PC-3 (cell line): ENCODE measurements at regions not wholly inside any gene's neighbourhood (a gene's known extent, or its start where the extent isn't known, plus 50 kb on each side); places are given as distances from the start of the nearest gene placed in this dataset.

ENCODE experiments used
- ATAC-seq: fragments of 200-7000 bp; cut with Tn5 transposase; 2 replicates; pipeline ENCODE4 v1.9.1; 2020; ENCODE audit warnings: mild to moderate bottlenecking, moderate library complexity
- BruUV-seq: library from RNA; stranded (reverse); fragments of 400-500 nt; replicated peaks from 2 replicates; lab custom pipeline; 2021; lab: Mats Ljungman, UMichigan
- CTCF ChIA-PET: fragments of 300-600 bp; sonication (Branson Sonifier 250); formaldehyde crosslinking; loops from one replicate; lab custom pipeline; 2022; ENCODE audit warnings: antibody characterized with exemption; lab: Charles Lee
- POLR2A ChIA-PET: fragments of 300-600 bp; sonication (Branson Sonifier 250); formaldehyde crosslinking; loops from one replicate; lab custom pipeline; 2022; ENCODE audit warnings: antibody characterized with exemption; ENCODE audit not compliant: unreplicated experiment; lab: Charles Lee
- DNase-seq: peaks from one replicate; pipeline ENCODE4 v3.0.0-alpha.2; 2015
- H2AFZ ChIP-seq: fragments of 300-600 bp; sonication (generic); 2 replicates; pipeline ENCODE4 v1.6.0; 2016; ENCODE audit warnings: antibody characterized with exemption, low read length
- H3F3A ChIP-seq: fragments of 300-600 bp; sonication (generic); one replicate; pipeline ENCODE4 v1.6.0; 2017; ENCODE audit warnings: antibody characterized with exemption, low read length, control low read depth, mild to moderate bottlenecking; ENCODE audit not compliant: unreplicated experiment
- H3K27ac ChIP-seq: fragments of 300-600 bp; sonication (generic); 2 replicates; pipeline ENCODE4 v1.5.1; 2016; ENCODE audit warnings: mild to moderate bottlenecking, low read length
- H3K27me3 ChIP-seq: fragments of 300-600 bp; sonication (generic); 2 replicates; pipeline ENCODE4 v1.6.1; 2016; ENCODE audit warnings: low read length, mixed read lengths
- H3K36me3 ChIP-seq: fragments of 300-600 bp; sonication (generic); 2 replicates; pipeline ENCODE4 v1.6.1; 2016; ENCODE audit warnings: low read depth, mixed run types, low read length, mixed read lengths
- H3K4me1 ChIP-seq: fragments of 300-600 bp; sonication (generic); 2 replicates; pipeline ENCODE4 v1.5.1; 2016; ENCODE audit warnings: low read length; ENCODE audit not compliant: insufficient read depth
- H3K4me2 ChIP-seq: fragments of 300-600 bp; sonication (generic); 2 replicates; pipeline ENCODE4 v1.6.0; 2016; ENCODE audit warnings: low read length
- H3K4me3 ChIP-seq: fragments of 300-600 bp; sonication (generic); 2 replicates; pipeline ENCODE4 v1.5.1; 2016; ENCODE audit warnings: mild to moderate bottlenecking, low read length, mixed read lengths
- H3K79me2 ChIP-seq: fragments of 300-600 bp; sonication (generic); 2 replicates; pipeline ENCODE4 v1.6.1; 2017; ENCODE audit warnings: low read length, mixed read lengths
- H3K9ac ChIP-seq: fragments of 300-600 bp; sonication (generic); 2 replicates; pipeline ENCODE4 v1.6.0; 2016; ENCODE audit warnings: mild to moderate bottlenecking, low read length
- H3K9me2 ChIP-seq: fragments of 300-600 bp; sonication (generic); replicated peaks from 2 replicates; pipeline ENCODE4 v1.6.1; 2016; ENCODE audit warnings: mixed run types, low read length, mixed read lengths
- H3K9me3 ChIP-seq: fragments of 300-600 bp; sonication (generic); 2 replicates; pipeline ENCODE4 v1.6.1; 2016; ENCODE audit warnings: low read length, mixed read lengths
- H4K20me1 ChIP-seq: fragments of 300-600 bp; sonication (generic); 2 replicates; pipeline ENCODE4 v1.6.1; 2016; ENCODE audit warnings: low read length, mixed read lengths
- CTCF ChIP-seq: fragments of 300-600 bp; sonication (generic); conservative IDR thresholded peaks from 2 replicates; pipeline ENCODE4 v1.5.1; 2017; ENCODE audit warnings: antibody characterized with exemption, low read depth, mild to moderate bottlenecking, low read length
- EZH2 ChIP-seq: fragments of 300-600 bp; sonication (generic); IDR thresholded peaks from one replicate; pipeline ENCODE4 v1.6.1; 2017; ENCODE audit warnings: antibody characterized with exemption, mild to moderate bottlenecking, low read length; ENCODE audit not compliant: unreplicated experiment
- EZH2phosphoT487 ChIP-seq: fragments of 300-600 bp; sonication (generic); IDR thresholded peaks from 2 replicates; pipeline ENCODE4 v1.6.1; 2018; ENCODE audit warnings: mild to moderate bottlenecking, antibody characterized with exemption, low read length, borderline replicate concordance
- intact Hi-C: fragments of 100-400 bp; cut with micrococcal nuclease; formaldehyde crosslinking; loops from 2 replicates; pipeline ENCODE4 v1.9.0; 2023

DNA sequence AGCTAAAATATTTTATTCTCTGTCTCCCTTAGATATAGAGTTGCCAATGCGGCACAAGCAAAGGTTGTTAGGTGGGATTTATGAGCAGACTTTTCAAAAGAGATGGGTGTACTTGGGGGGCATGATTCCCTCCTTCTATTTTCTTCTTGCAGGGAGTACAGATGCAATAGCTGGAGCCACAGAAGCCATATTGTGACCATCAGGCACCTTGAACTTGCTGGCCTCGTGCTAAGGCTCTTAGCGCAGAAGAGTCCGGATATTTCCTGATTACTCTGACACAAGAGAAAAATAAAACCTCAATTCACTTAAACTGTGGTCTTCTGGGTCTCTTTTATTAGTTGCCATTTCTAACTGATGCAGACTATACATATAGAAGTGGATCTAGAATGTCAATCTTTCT, 547.4 kb downstream of the MIAT start:
- no TSS peak for BruUV-seq
- Histone ChIP-seq H3F3A (no peaks in the 10 kb centered on the region), H3K79me2 (no peaks in the 10 kb centered on the region), H3K27me3 (0 out of 2 replicates have a peak, but pooled peaks cover 4% of the 10 kb centered on the region), H3K4me1 (peaks cover 8% of the 10 kb centered on the region), H3K36me3 (no peaks in the 10 kb centered on the region), H3K9ac (no peak overlapping the region), H3K4me2 (no peak overlapping the region), H4K20me1 (no peaks in the 10 kb centered on the region), H3K9me2 (no peaks in the 10 kb centered on the region), H3K4me3 (no peak overlapping the region), H3K9me3 (no peaks in the 10 kb centered on the region), H3K27ac (no peak overlapping the region), H2AFZ (no peak overlapping the region)
- no peak for ATAC-seq
- ChIA-PET CTCF (no interaction called here), POLR2A (no interaction called here)
- DNase-seq = no peak
- intact Hi-C loops = no loop called here
- TF ChIP-seq CTCF (no peak), EZH2phosphoT487 (no peak), EZH2 (no peak)

- intact Hi-C loops = no loop called here
- POLR2A ChIA-PET = no interaction called here
- Histone ChIP-seq H4K20me1 (no peaks in the 10 kb centered on the region), H3K79me2 (no peaks in the 10 kb centered on the region), H3K9me2 (no peaks in the 10 kb centered on the region), H3K4me1 (peaks cover 8% of the 10 kb centered on the region), H3F3A (no peaks in the 10 kb centered on the region), H3K9ac (no peak overlapping the region), H3K4me3 (no peak overlapping the region), H3K9me3 (no peaks in the 10 kb centered on the region), H3K36me3 (no peaks in the 10 kb centered on the region), H2AFZ (no peak overlapping the region), H3K27ac (no peak overlapping the region), H3K4me2 (no peak overlapping the region), H3K27me3 (peaks cover 4% of the 10 kb centered on the region; the same call in 1 of the 2 replicates)
- no TSS peak for BruUV-seq
- CTCF ChIA-PET = no interaction called here
- TF ChIP-seq CTCF (no peak), EZH2phosphoT487 (no peak), EZH2 (no peak)
- no peak for ATAC-seq
- DNase-seq = no peak
Measured at GRCh38 chr22:27205492-27206373, 548.3 kb downstream of the MIAT start.
